Myocyte (in vitro differentiated cells): ENCODE measurements at regions not wholly inside any gene's neighbourhood (a gene's known extent, or its start where the extent isn't known, plus 50 kb on each side); places are given as distances from the start of the nearest gene placed in this dataset.

Source experiments
- DNase-seq: peaks from one replicate; pipeline ENCODE4 v3.0.0-alpha.2; 2012; ENCODE audit warnings: low read depth

GRCh38 chrX:10047133-10047532 lies 80.0 kb downstream of the CLDN34 start:
- DNase-seq: no peak

DNA sequence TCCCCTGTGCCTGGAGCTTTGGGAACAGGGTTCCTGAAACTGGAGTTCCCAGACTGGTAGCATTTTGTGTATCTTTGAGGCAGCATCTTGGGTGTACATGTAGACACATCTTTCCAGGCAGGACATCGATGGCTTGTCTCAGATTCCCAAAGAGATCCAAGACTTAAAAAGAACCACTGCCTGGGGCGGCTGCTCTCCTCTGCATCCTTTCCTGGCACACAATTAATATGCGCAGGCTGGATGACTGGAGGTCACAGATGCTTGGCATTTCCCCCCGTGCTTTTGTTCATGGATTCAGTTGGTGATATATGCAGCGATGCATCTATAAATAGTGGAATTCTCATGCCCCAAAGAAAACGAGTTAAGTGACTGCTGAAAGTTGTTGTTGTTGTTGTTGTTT lies 80.5 kb downstream of the CLDN34 start:
- no peak for DNase-seq

DNA sequence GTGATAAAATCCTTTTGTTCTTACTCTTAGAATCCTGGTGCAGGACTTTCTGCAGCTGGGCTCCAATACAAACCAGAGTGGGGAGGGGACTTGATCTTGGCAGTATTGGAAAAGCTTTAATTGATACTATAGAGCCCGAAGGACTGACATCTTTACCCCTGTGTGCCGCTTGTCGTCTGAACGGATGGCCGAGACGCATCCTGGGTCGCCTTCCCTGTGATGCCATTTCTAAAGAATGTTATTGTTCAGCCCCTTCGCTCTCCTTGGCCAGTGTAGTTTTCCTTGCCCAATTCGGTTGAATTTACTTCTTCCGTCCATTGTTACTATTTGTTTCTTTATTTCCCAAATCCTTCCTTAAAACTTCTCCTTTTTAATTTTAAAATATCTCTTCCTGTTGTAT lies 80.9 kb downstream of the CLDN34 start:
- DNase-seq: no peak

DNA sequence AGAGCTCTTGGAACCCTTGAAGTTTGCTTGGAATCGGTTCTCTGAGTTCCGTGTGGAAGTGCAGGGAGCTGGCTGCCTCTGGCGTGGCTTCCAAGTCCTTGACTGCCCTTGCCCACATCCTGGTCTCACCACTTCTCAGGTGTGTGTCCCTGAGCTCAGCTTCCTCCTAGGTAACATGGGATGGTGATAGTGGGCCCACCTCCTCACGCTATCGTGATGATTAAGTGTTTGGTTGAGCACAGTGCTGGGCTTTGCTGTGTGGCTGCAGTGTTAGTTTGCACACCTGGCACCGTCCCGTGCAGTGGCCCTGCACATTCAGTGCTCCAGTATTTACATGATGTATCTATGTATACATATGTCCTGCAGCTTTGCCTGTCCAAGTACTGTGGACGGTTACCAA lies 81.5 kb downstream of the CLDN34 start:
- DNase-seq: no peak

DNA sequence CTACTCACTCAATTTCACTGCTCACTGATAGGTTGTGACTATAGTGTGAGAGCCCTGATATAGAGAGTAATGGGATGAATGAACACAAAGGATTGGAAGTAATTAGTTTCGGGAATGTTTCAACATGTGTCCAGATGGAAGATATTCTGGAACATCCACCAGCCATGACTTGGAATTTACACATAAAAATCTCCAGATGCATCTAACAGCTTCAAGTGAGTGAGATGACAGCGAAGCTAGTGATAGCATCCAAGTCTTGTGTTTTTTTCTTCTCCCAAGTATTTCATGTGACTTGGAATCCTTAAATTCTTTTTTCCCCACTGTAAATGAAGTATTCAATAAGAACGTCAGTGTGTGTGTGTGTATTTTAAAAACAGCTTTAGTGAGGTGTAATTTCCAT lies 82.1 kb downstream of the CLDN34 start:
- DNase-seq: no peak

GRCh38 chrX:10050481-10050880 lies 83.3 kb downstream of the CLDN34 start:
- peak; percentile 47 for DNase-seq

DNA sequence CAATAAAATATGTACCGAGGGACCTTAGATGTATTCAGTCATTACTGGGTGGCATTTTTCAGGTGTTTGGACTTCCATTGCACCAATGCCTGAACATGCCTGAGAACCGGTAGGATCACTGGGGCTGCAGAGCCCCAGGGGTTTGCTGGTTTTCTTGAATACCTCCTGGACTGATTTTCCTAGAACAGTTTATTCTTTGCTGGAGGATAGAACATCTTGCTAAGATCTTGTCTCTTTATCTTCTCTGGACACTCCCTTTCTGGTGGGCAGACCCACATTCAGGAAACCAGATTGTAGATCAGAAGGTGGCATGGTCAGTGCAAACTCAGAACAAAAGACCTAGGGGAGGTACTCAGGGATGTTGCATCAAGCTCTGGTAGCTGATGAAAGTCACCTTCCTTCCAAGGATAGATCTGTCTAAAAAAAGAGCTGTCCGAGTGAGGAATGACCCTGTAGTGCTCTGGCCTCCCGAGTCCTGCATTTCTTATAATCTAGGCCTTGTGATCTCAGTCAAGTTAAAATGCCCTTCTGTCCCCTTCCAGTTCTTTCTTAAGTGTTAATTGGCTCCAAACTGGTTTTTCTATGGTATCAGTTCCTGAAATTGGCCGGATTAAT lies 84.8 kb downstream of the CLDN34 start:
- DNase-seq: no peak

GRCh38 chrX:10052906-10053625 lies 85.9 kb downstream of the CLDN34 start:
- peak; percentile 30 for DNase-seq

- DNase-seq: no peak
Observed at GRCh38 chrX:10054396-10054795, 87.2 kb downstream of the CLDN34 start.

DNA sequence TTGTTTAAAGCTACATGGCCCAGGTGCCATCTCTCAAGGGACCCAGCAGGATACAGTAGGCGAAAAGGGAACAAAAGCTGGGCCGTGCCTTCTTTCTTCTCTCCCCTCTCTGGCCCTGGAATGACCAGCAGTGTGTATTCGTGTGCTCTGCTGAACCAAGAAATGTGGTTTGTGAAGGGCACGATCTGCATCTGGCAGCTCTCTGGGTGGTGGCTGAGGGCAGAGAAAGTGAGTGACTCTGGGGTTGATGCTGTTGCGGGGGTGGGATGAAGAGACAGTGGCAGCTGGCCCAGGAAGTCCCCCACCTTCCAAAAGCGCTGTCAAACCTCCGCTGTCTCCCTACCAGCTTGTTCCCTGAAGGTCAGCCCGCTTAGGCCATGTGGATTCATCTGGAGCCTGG lies 88.3 kb downstream of the CLDN34 start:
- no peak for DNase-seq

- peak; percentile 26 for DNase-seq
Observed at GRCh38 chrX:10062352-10062751, 94.4 kb upstream of the CLCN4 start.

DNA sequence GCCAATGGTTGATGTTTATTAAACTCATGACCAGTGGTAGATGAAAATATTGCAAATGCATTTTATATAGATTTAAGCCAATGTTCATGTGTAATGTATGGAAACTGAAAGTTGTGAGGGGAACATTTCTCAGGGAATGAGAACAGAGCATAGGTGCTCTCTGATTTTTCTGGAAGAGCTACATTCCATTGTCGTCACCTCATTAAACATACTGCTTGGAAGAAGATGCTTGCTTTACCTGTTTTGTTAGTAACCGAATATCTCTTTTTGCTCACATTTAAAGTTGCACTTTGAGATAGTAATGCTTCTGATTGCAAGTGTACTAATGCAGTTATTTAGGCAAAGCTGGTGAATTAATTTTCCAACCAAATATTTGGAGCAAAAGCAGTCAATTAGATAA lies 93.8 kb upstream of the CLCN4 start:
- no peak for DNase-seq

- no peak for DNase-seq
Observed at GRCh38 chrX:10064736-10065135, 92.0 kb upstream of the CLCN4 start.

GRCh38 chrX:10070714-10071436 lies 85.9 kb upstream of the CLCN4 start:
- no peak for DNase-seq

GRCh38 chrX:10071451-10072144 lies 85.2 kb upstream of the CLCN4 start:
- DNase-seq: peak; percentile 59

DNA sequence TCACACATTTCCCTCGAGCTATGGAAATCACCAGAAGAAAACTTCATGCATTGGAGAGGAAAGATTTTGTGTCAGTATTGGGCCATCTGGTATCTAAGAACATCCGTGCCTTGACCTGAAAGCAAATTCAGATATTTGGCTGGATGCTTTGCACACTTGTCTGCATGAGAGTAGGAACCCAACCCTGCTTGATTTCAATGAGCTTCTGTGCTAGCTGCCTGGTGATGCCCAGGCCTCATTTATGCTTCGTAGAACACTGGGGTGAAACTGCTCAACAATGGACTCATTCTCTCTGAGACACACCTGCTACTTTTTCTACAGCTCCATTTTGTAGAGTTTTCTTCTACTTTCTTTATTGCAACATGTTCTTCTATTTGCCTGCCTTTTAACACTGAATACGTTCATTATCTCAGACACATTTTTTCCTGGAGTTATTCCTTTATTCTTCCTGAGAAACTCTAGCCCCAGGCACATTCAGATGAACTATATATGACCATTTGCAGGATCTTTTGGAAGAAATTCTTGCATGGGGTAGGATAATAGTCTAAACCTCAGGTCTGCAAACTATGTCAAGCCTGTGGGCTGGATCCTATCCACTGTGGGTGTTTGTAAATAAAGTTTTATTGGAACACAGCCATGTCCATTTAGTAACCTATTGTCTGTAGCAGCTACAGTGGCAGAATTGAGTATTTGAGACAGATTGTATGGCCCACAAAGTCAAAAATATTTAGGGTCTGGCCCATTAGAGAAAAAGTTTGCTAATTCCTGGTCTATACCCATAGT lies 83.8 kb upstream of the CLCN4 start:
- DNase-seq: no peak

DNA sequence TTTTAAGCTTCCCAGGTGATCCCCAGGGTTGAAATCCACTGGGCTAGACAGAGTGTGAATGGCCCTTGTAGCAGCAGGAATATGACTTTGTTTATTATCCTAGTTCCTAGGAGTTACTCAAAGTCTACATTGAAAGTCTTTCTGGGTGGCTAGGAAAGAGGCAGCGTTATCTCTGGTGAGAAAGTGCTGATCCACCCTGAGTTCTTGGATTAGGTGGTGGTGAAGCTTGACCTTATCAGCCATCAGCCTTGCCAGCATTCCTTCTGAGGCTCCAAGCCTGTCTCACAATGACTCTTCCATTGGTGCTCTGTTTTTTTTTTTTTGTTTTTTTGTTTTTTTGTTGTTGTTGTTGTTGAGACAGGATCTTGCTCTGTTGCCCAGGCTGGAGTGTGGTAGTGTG lies 83.1 kb upstream of the CLCN4 start:
- no peak for DNase-seq

GRCh38 chrX:10074241-10074941 lies 82.4 kb upstream of the CLCN4 start:
- DNase-seq: no peak

DNA sequence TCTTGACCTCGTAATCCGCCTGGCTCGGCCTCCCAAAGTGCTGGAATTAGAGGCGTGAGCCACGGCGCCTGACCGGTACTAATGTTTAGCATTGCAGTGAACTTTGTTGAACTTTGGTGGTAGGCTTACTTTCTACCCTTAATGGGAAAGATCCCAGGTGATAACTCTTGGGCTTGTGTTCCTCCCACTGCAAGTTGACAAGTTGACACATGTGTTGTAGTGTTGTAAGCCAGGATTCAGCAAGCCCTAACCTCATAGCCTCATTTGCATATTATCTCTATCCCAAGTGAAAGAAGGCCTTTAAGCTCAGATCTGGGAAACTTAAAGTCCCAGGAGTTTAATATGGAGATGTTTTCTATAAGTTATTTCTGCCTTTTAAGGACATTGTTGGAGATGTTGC lies 80.0 kb upstream of the CLCN4 start:
- no peak for DNase-seq

DNA sequence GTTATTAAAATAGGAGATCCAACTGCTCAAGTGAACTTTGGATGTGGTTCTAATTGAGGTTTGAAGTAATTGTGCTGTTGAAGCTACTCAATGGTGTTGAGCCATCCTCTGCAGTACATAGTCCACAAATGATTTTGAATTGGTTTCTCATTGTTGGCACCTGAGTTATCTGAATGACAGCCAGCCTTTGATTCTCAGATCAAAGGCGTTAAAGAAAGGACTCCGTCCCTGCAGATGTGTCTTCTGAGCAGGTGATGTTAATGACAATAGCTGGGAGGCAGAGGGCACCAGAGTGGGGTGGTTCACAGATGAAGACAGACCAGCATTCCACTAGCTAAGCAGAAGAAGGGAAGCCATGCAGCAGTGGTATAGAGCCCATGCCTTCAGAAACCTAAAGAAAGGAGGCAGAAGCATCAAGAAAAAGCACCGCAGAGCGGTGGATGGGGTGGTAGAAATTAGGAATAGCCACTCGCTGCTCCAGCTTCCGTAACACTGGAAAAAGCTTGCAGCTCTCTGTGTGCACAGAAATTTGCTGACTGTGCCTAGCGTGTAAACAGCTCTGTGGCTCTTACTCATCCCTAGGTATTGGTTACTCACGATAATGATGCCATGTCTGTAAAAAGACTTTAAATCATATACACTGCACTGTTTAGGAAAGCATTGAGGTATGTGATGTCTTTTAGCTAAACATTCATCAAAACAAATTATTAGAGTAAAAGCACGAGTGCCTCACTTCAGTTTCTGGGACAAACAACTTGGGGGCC lies 79.2 kb upstream of the CLCN4 start:
- no peak for DNase-seq
